SK-N-SH treated with all-trans-retinoic acid at 6 μM for 48 hours (cell line): ENCODE measurements at regions not wholly inside any gene's neighbourhood (a gene's known extent, or its start where the extent isn't known, plus 50 kb on each side); places are given as distances from the start of the nearest gene placed in this dataset.

Source experiments
- ATAC-seq: fragments of 200-7000 bp; cut with Tn5 transposase; 3 replicates; pipeline ENCODE4 v1.9.1; 2020; ENCODE audit warnings: mild to moderate bottlenecking, moderate library complexity
- ARNTL ChIP-seq: fragments of 450-650 bp; formaldehyde crosslinking; IDR thresholded peaks from 2 replicates; pipeline ENCODE4 v1.5.0; 2020; ENCODE audit warnings: low read depth, mild to moderate bottlenecking, moderate library complexity, borderline replicate concordance
- BACH2 ChIP-seq: fragments of 250-450 bp; sonication (Bioruptor Pico); IDR thresholded peaks from 2 replicates; pipeline ENCODE4 v1.9.0; 2021; ENCODE audit warnings: mild to moderate bottlenecking, borderline replicate concordance
- CREB5 ChIP-seq: fragments of 250-450 bp; sonication (Bioruptor Pico); IDR thresholded peaks from 2 replicates; pipeline ENCODE4 v1.5.1; 2020; ENCODE audit warnings: low read depth, mild to moderate bottlenecking, moderate library complexity
- CSRNP3 ChIP-seq: fragments of 250-450 bp; sonication (Bioruptor Pico); IDR thresholded peaks from 2 replicates; pipeline ENCODE4 v1.5.1; 2021; ENCODE audit warnings: mild to moderate bottlenecking, moderate library complexity
- ESRRG ChIP-seq: fragments of 250-450 bp; sonication (Bioruptor Pico); IDR thresholded peaks from 2 replicates; pipeline ENCODE4 v1.6.1; 2021; ENCODE audit warnings: mild to moderate bottlenecking
- GLIS3 ChIP-seq: fragments of 250-450 bp; sonication (Bioruptor Pico); IDR thresholded peaks from 2 replicates; pipeline ENCODE4 v1.5.0; 2020; ENCODE audit warnings: mild to moderate bottlenecking, moderate library complexity
- ISL1 ChIP-seq: fragments of 250-450 bp; sonication (Bioruptor Pico); IDR thresholded peaks from 2 replicates; pipeline ENCODE4 v2.1.2; 2022; ENCODE audit warnings: mild to moderate bottlenecking, moderate library complexity
- OSR1 ChIP-seq: fragments of 250-450 bp; sonication (Bioruptor Pico); IDR thresholded peaks from 2 replicates; pipeline ENCODE4 v1.8.0; 2022; ENCODE audit warnings: moderate library complexity, mild to moderate bottlenecking, inconsistent platforms
- PATZ1 ChIP-seq: fragments of 250-450 bp; sonication (Bioruptor Pico); IDR thresholded peaks from 2 replicates; pipeline ENCODE4 v1.8.0; 2020; ENCODE audit warnings: mild to moderate bottlenecking, moderate library complexity, borderline replicate concordance
- POU6F1 ChIP-seq: fragments of 250-450 bp; sonication (Bioruptor Pico); IDR thresholded peaks from 2 replicates; pipeline ENCODE4 v1.8.0; 2021; ENCODE audit warnings: low read depth, mild to moderate bottlenecking, moderate library complexity, borderline replicate concordance
- PPARA ChIP-seq: fragments of 250-450 bp; sonication (Bioruptor Pico); IDR thresholded peaks from 2 replicates; pipeline ENCODE4 v1.5.0; 2020; ENCODE audit warnings: mild to moderate bottlenecking, borderline replicate concordance
- RARB ChIP-seq: fragments of 250-450 bp; sonication (Bioruptor Pico); IDR thresholded peaks from 2 replicates; pipeline ENCODE4 v1.8.0; 2021; ENCODE audit warnings: mild to moderate bottlenecking, moderate library complexity
- SNAI2 ChIP-seq: fragments of 250-450 bp; sonication (Bioruptor Pico); IDR thresholded peaks from 2 replicates; pipeline ENCODE4 v1.5.0; 2020; ENCODE audit warnings: mild to moderate bottlenecking, moderate library complexity
- TCF4 ChIP-seq: fragments of 250-450 bp; sonication (Bioruptor Pico); IDR thresholded peaks from 2 replicates; pipeline ENCODE4 v1.8.0; 2021; ENCODE audit warnings: mild to moderate bottlenecking, moderate library complexity, borderline replicate concordance
- TSHZ2 ChIP-seq: fragments of 250-450 bp; sonication (Bioruptor Pico); IDR thresholded peaks from 2 replicates; pipeline ENCODE4 v1.5.0; 2020; ENCODE audit warnings: mild to moderate bottlenecking, moderate library complexity
- ZC3H10 ChIP-seq: fragments of 250-450 bp; sonication (Bioruptor Pico); IDR thresholded peaks from 2 replicates; pipeline ENCODE4 v1.5.1; 2021; ENCODE audit warnings: mild to moderate bottlenecking, moderate library complexity
- ZFP3 ChIP-seq: fragments of 250-450 bp; sonication (Bioruptor Pico); IDR thresholded peaks from 2 replicates; pipeline ENCODE4 v1.5.0; 2020; ENCODE audit warnings: mild to moderate bottlenecking, moderate library complexity
- ZFP30 ChIP-seq: fragments of 450-650 bp; formaldehyde crosslinking; IDR thresholded peaks from 2 replicates; pipeline ENCODE4 v1.5.0; 2022; ENCODE audit warnings: mild to moderate bottlenecking, moderate library complexity
- ZNF565 ChIP-seq: fragments of 450-650 bp; formaldehyde crosslinking; conservative IDR thresholded peaks from 2 replicates; pipeline ENCODE4 v1.5.0; 2020; ENCODE audit warnings: low read depth, mild to moderate bottlenecking, moderate library complexity
- ZNF70 ChIP-seq: fragments of 450-650 bp; formaldehyde crosslinking; IDR thresholded peaks from 2 replicates; pipeline ENCODE4 v1.5.0; 2020; ENCODE audit warnings: mild to moderate bottlenecking, moderate library complexity
- ZNF8 ChIP-seq: fragments of 450-650 bp; formaldehyde crosslinking; IDR thresholded peaks from 2 replicates; pipeline ENCODE4 v1.5.0; 2020; ENCODE audit warnings: mild to moderate bottlenecking, moderate library complexity

GRCh38 chr3:139213936-139214335 is 129.9 kb upstream of the MRPS22 start:
- TF ChIP-seq GLIS3 (CRISPR knock-in tag), result no peak
- no peak for TF ChIP-seq PATZ1
- TF ChIP-seq CSRNP3 (CRISPR knock-in tag), result no peak
- TF ChIP-seq ZC3H10 (CRISPR knock-in tag), result no peak
- TF ChIP-seq RARB (CRISPR knock-in tag), result no peak
- TF ChIP-seq ISL1, result no peak
- no peak for TF ChIP-seq ZNF70 (CRISPR knock-in tag)
- TF ChIP-seq ESRRG (CRISPR knock-in tag), result no peak
- TF ChIP-seq ZNF565 (CRISPR knock-in tag), result no peak
- no peak for TF ChIP-seq PPARA (CRISPR knock-in tag)
- TF ChIP-seq SNAI2 (CRISPR knock-in tag), result no peak
- TF ChIP-seq POU6F1, result no peak
- TF ChIP-seq TSHZ2 (CRISPR knock-in tag), result no peak
- TF ChIP-seq TCF4 (CRISPR knock-in tag), result no peak
- no peak for TF ChIP-seq ZFP3
- TF ChIP-seq ARNTL, result no peak
- TF ChIP-seq CREB5 (CRISPR knock-in tag), result no peak
- TF ChIP-seq ZNF8 (CRISPR knock-in tag), result no peak
- no peak for TF ChIP-seq ZFP30 (CRISPR knock-in tag)
- ATAC-seq, result no peak

DNA sequence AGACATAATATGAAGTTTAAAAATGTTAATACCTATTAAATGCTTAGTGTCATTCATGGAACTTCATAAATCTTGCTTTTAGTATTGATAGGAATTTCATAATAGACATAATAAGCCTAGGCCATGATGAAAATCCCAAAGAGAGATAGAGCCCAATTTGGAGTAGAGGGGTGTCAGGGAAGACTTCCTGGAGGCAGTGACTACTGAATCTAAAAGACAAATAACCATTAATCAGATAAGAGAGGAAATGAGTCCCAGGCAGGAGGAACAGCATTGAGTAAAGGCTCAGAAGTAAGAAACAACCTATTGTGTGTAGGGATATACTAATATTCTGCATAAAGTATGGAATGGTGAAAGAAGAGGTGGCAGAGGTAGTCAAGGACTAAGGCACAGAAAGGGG is 126.9 kb upstream of the MRPS22 start:
- no peak for ATAC-seq
- no peak for TF ChIP-seq OSR1 (CRISPR knock-in tag)
- no peak for TF ChIP-seq ZNF70 (CRISPR knock-in tag)
- TF ChIP-seq ZFP3, result no peak
- TF ChIP-seq TCF4 (CRISPR knock-in tag), result no peak
- TF ChIP-seq ZFP30 (CRISPR knock-in tag), result no peak
- no peak for TF ChIP-seq ARNTL
- TF ChIP-seq ESRRG (CRISPR knock-in tag), result no peak
- no peak for TF ChIP-seq BACH2 (CRISPR knock-in tag)
- no peak for TF ChIP-seq CREB5 (CRISPR knock-in tag)
- no peak for TF ChIP-seq ISL1
- TF ChIP-seq GLIS3 (CRISPR knock-in tag), result no peak
- TF ChIP-seq POU6F1, result no peak
